ENCODE measurements at regions not wholly inside any gene's neighbourhood (a gene's known extent, or its start where the extent isn't known, plus 50 kb on each side); places are given as distances from the start of the nearest gene placed in this dataset.
"Not testable (repeated sequence)": the region's sequence is repeated elsewhere in the genome, so short reads cannot be mapped to it uniquely, and the experiment has no call there.

- DNase-seq (ENCODE audit: insufficient read length), result no peak
- no peak for FAIRE-seq
- no peak for TF ChIP-seq POLR2AphosphoS5 (IDR thresholded peaks at IDR 0.05; ENCODE audit: low read depth, low read length)
- no peak for TF ChIP-seq POLR2A (IDR thresholded peaks at IDR 0.05; ENCODE audit: low read depth, low read length)
- no peak for TF ChIP-seq TAF1 (IDR thresholded peaks at IDR 0.05; ENCODE audit: borderline replicate concordance, low read depth, low read length)
These were observed 126.9 kb downstream of the MATN1 start for GRCh38 chr1:30596470-30596869.

GRCh38 chr1:30589083-30589482, 134.3 kb downstream of the MATN1 start:
- DNase-seq (ENCODE audit: insufficient read length), result no peak
- TF ChIP-seq POLR2AphosphoS5 (IDR thresholded peaks at IDR 0.05; ENCODE audit: low read depth, low read length) (no peak), TAF1 (IDR thresholded peaks at IDR 0.05; ENCODE audit: borderline replicate concordance, low read depth, low read length) (no peak), POLR2A (IDR thresholded peaks at IDR 0.05; ENCODE audit: low read depth, low read length) (no peak)
- FAIRE-seq, result no peak

GRCh38 chr1:30588311-30589073, 134.9 kb downstream of the MATN1 start:
- DNase-seq (ENCODE audit: insufficient read length) (no peak), FAIRE-seq (no peak)
- no peak for TF ChIP-seq TAF1 (IDR thresholded peaks at IDR 0.05; ENCODE audit: borderline replicate concordance, low read depth, low read length)
- no peak for TF ChIP-seq POLR2AphosphoS5 (IDR thresholded peaks at IDR 0.05; ENCODE audit: low read depth, low read length)
- TF ChIP-seq POLR2A (IDR thresholded peaks at IDR 0.05; ENCODE audit: low read depth, low read length), result no peak

- FAIRE-seq (no peak), DNase-seq (ENCODE audit: insufficient read length) (no peak)
- TF ChIP-seq POLR2AphosphoS5 (IDR thresholded peaks at IDR 0.05; ENCODE audit: low read depth, low read length), result no peak
- TF ChIP-seq TAF1 (IDR thresholded peaks at IDR 0.05; ENCODE audit: borderline replicate concordance, low read depth, low read length), result no peak
- TF ChIP-seq POLR2A (IDR thresholded peaks at IDR 0.05; ENCODE audit: low read depth, low read length), result no peak
These were observed 136.7 kb downstream of the MATN1 start for GRCh38 chr1:30586671-30587070.

- FAIRE-seq (no peak), DNase-seq (ENCODE audit: insufficient read length) (no peak)
- TF ChIP-seq POLR2A (IDR thresholded peaks at IDR 0.05; ENCODE audit: low read depth, low read length), result no peak
- TF ChIP-seq TAF1 (IDR thresholded peaks at IDR 0.05; ENCODE audit: borderline replicate concordance, low read depth, low read length), result no peak
- no peak for TF ChIP-seq POLR2AphosphoS5 (IDR thresholded peaks at IDR 0.05; ENCODE audit: low read depth, low read length)
These were observed 143.8 kb downstream of the MATN1 start for GRCh38 chr1:30579580-30579979.

- no peak for TF ChIP-seq TAF1 (IDR thresholded peaks at IDR 0.05; ENCODE audit: borderline replicate concordance, low read depth, low read length)
- TF ChIP-seq POLR2AphosphoS5 (IDR thresholded peaks at IDR 0.05; ENCODE audit: low read depth, low read length), result no peak
- TF ChIP-seq POLR2A (IDR thresholded peaks at IDR 0.05; ENCODE audit: low read depth, low read length), result no peak
- FAIRE-seq (no peak), DNase-seq (ENCODE audit: insufficient read length) (no peak)
These were observed 148.3 kb downstream of the MATN1 start for GRCh38 chr1:30575066-30575465.

- DNase-seq (ENCODE audit: insufficient read length), result no peak
- no peak for TF ChIP-seq POLR2A (IDR thresholded peaks at IDR 0.05; ENCODE audit: low read depth, low read length)
- FAIRE-seq, result no peak
These were observed 151.2 kb downstream of the MATN1 start for GRCh38 chr1:30572192-30572591.

- FAIRE-seq (no peak), DNase-seq (ENCODE audit: insufficient read length) (no peak)
- no peak for TF ChIP-seq POLR2A (IDR thresholded peaks at IDR 0.05; ENCODE audit: low read depth, low read length)
- TF ChIP-seq POLR2AphosphoS5 (IDR thresholded peaks at IDR 0.05; ENCODE audit: low read depth, low read length), result no peak
- TF ChIP-seq TAF1 (IDR thresholded peaks at IDR 0.05; ENCODE audit: borderline replicate concordance, low read depth, low read length), result no peak
These were observed 152.0 kb downstream of the MATN1 start for GRCh38 chr1:30571380-30571779.

GRCh38 chr1:30569384-30569783, 154.0 kb downstream of the MATN1 start:
- DNase-seq (ENCODE audit: insufficient read length) (no peak), FAIRE-seq (no peak)
- TF ChIP-seq TAF1 (IDR thresholded peaks at IDR 0.05; ENCODE audit: borderline replicate concordance, low read depth, low read length) (no peak), POLR2AphosphoS5 (IDR thresholded peaks at IDR 0.05; ENCODE audit: low read depth, low read length) (no peak), POLR2A (IDR thresholded peaks at IDR 0.05; ENCODE audit: low read depth, low read length) (no peak)

GRCh38 chr1:30562559-30562958, 160.8 kb downstream of the MATN1 start:
- FAIRE-seq, result no peak
- TF ChIP-seq TAF1 (IDR thresholded peaks at IDR 0.05; ENCODE audit: borderline replicate concordance, low read depth, low read length), result no peak
- TF ChIP-seq POLR2A (IDR thresholded peaks at IDR 0.05; ENCODE audit: low read depth, low read length), result no peak
- TF ChIP-seq POLR2AphosphoS5 (IDR thresholded peaks at IDR 0.05; ENCODE audit: low read depth, low read length), result no peak
- DNase-seq (ENCODE audit: insufficient read length), result no peak

GRCh38 chr1:30551603-30552002, 171.8 kb downstream of the MATN1 start:
- TF ChIP-seq TAF1 (IDR thresholded peaks at IDR 0.05; ENCODE audit: borderline replicate concordance, low read depth, low read length), result no peak
- no peak for TF ChIP-seq POLR2AphosphoS5 (IDR thresholded peaks at IDR 0.05; ENCODE audit: low read depth, low read length)
- TF ChIP-seq POLR2A (IDR thresholded peaks at IDR 0.05; ENCODE audit: low read depth, low read length), result no peak
- DNase-seq (ENCODE audit: insufficient read length) (no peak), FAIRE-seq (no peak)

GRCh38 chr1:30550365-30551220, 172.8 kb downstream of the MATN1 start:
- FAIRE-seq (no peak), DNase-seq (ENCODE audit: insufficient read length) (no peak)
- TF ChIP-seq TAF1 (IDR thresholded peaks at IDR 0.05; ENCODE audit: borderline replicate concordance, low read depth, low read length) (no peak), POLR2AphosphoS5 (IDR thresholded peaks at IDR 0.05; ENCODE audit: low read depth, low read length) (no peak), POLR2A (IDR thresholded peaks at IDR 0.05; ENCODE audit: low read depth, low read length) (no peak)

GRCh38 chr1:30549872-30550271, 173.5 kb downstream of the MATN1 start:
- not testable (repeated sequence) for FAIRE-seq; DNase-seq (ENCODE audit: insufficient read length)
